Suprapubic skin (tissue), 4 donors: ENCODE measurements at regions not wholly inside any gene's neighbourhood (a gene's known extent, or its start where the extent isn't known, plus 50 kb on each side); places are given as distances from the start of the nearest gene placed in this dataset.

Experiments
- DNase-seq, 2 donors: peaks; one replicate each; pipeline ENCODE4 v3.0.0-alpha.2; 2019; ENCODE audit warnings: low spot score in 2 of 2
- H3K27ac ChIP-seq: fragments of 200-600 bp; sonication (generic); one replicate; pipeline ENCODE4 v1.5.1; 2019
- H3K27me3 ChIP-seq: fragments of 200-600 bp; sonication (generic); one replicate; pipeline ENCODE4 v1.5.1; 2019
- H3K36me3 ChIP-seq: fragments of 200-600 bp; sonication (generic); one replicate; pipeline ENCODE4 v1.5.1; 2019
- H3K4me1 ChIP-seq: fragments of 200-600 bp; sonication (generic); one replicate; pipeline ENCODE4 v1.5.1; 2019
- H3K4me3 ChIP-seq: fragments of 200-600 bp; sonication (generic); one replicate; pipeline ENCODE4 v1.5.1; 2019; ENCODE audit warnings: mild to moderate bottlenecking
- H3K9me3 ChIP-seq: fragments of 200-600 bp; sonication (generic); one replicate; pipeline ENCODE4 v1.5.1; 2019
- CTCF ChIP-seq, 2 donors: fragments of 200-600 bp in 1 of 2; fragments of 450-650 bp in 1 of 2; sonication (generic) in 1 of 2; IDR thresholded peaks; one replicate each; pipeline ENCODE4 v1.5.1; 2016 to 2019; ENCODE audit warnings: antibody characterized with exemption in 2 of 2, mild to moderate bottlenecking in 1 of 2, moderate library complexity in 1 of 2
- EP300 ChIP-seq: sonication (generic); formaldehyde crosslinking; IDR thresholded peaks from one replicate; pipeline ENCODE4 v1.6.1; 2017; ENCODE audit warnings: antibody characterized with exemption
- POLR2A ChIP-seq, 2 donors: fragments of 450-650 bp; IDR thresholded peaks; one replicate each; pipeline ENCODE4 v1.6.1; 2017; ENCODE audit warnings: antibody characterized with exemption in 2 of 2, mild to moderate bottlenecking in 2 of 2, moderate library complexity in 2 of 2
- POLR2AphosphoS5 ChIP-seq, 3 donors: sonication (generic); formaldehyde crosslinking; IDR thresholded peaks; one replicate each; pipeline ENCODE4 v1.6.1; 2017; ENCODE audit warnings: antibody characterized with exemption in 3 of 3
- WGBS: methylation state at CpG from one replicate; pipeline ENCODE4 v1.1.5; 2018; 5-methylcytosine and 5-hydroxymethylcytosine counted together

- H3K9me3 ChIP-seq, result no peaks in the 10 kb centered on the region
- no peaks in the 10 kb centered on the region for H3K27me3 ChIP-seq
- no peak for TF ChIP-seq CTCF (IDR thresholded peaks at IDR 0.05)
- no peak for TF ChIP-seq EP300
- no peak for TF ChIP-seq POLR2A (IDR thresholded peaks at IDR 0.05)
- no peak for TF ChIP-seq POLR2AphosphoS5 (IDR thresholded peaks at IDR 0.05)
- H3K27ac ChIP-seq, result no peak overlapping the region
- WGBS, result 85% methylated on average over 7 of the region's 7 CpGs
- no peak overlapping the region for H3K4me3 ChIP-seq
- no peaks in the 10 kb centered on the region for H3K36me3 ChIP-seq
- DNase-seq, result no peak
- peaks cover 2% of the 10 kb centered on the region for H3K4me1 ChIP-seq
These were observed 667.7 kb downstream of the DIAPH3 start for GRCh38 chr13:59495936-59496512.

- TF ChIP-seq CTCF (IDR thresholded peaks at IDR 0.05) (no peak), EP300 (no peak), POLR2AphosphoS5 (IDR thresholded peaks at IDR 0.05) (no peak), POLR2A (IDR thresholded peaks at IDR 0.05) (no peak)
- Histone ChIP-seq H3K4me3 (no peak overlapping the region), H3K4me1 (peaks cover 2% of the 10 kb centered on the region), H3K27ac (no peak overlapping the region), H3K36me3 (no peaks in the 10 kb centered on the region), H3K27me3 (no peaks in the 10 kb centered on the region), H3K9me3 (no peaks in the 10 kb centered on the region)
- 76% methylated on average over 4 of the region's 4 CpGs for WGBS
- no peak for DNase-seq
These were observed 666.0 kb downstream of the DIAPH3 start for GRCh38 chr13:59497621-59498247.

GRCh38 chr13:59501004-59501403 lies 662.7 kb downstream of the DIAPH3 start:
- no peaks in the 10 kb centered on the region for H3K9me3 ChIP-seq
- no peak for TF ChIP-seq EP300
- TF ChIP-seq POLR2AphosphoS5 (IDR thresholded peaks at IDR 0.05), result no peak
- TF ChIP-seq CTCF (IDR thresholded peaks at IDR 0.05), result no peak
- TF ChIP-seq POLR2A (IDR thresholded peaks at IDR 0.05), result no peak
- no peak overlapping the region for H3K27ac ChIP-seq
- no peak for DNase-seq
- H3K4me3 ChIP-seq, result no peak overlapping the region
- H3K27me3 ChIP-seq, result peaks cover 2% of the 10 kb centered on the region
- H3K4me1 ChIP-seq, result no peaks in the 10 kb centered on the region
- no peaks in the 10 kb centered on the region for H3K36me3 ChIP-seq
- WGBS, result 90% methylated on average over 4 of the region's 4 CpGs

- Histone ChIP-seq H3K27ac (no peak overlapping the region), H3K4me1 (no peaks in the 10 kb centered on the region), H3K27me3 (peaks cover 2% of the 10 kb centered on the region), H3K9me3 (no peaks in the 10 kb centered on the region), H3K4me3 (no peak overlapping the region), H3K36me3 (no peaks in the 10 kb centered on the region)
- WGBS, result 64% methylated on average over 5 of the region's 5 CpGs
- TF ChIP-seq POLR2AphosphoS5 (IDR thresholded peaks at IDR 0.05) (no peak), CTCF (IDR thresholded peaks at IDR 0.05) (no peak), POLR2A (IDR thresholded peaks at IDR 0.05) (no peak), EP300 (no peak)
- no peak for DNase-seq
These were observed 659.3 kb downstream of the DIAPH3 start for GRCh38 chr13:59504407-59504806.

GRCh38 chr13:59510386-59510785 lies 653.3 kb downstream of the DIAPH3 start:
- Histone ChIP-seq H3K9me3 (no peaks in the 10 kb centered on the region), H3K4me3 (no peak overlapping the region), H3K27me3 (no peaks in the 10 kb centered on the region), H3K36me3 (no peaks in the 10 kb centered on the region), H3K27ac (no peak overlapping the region), H3K4me1 (no peaks in the 10 kb centered on the region)
- no peak for TF ChIP-seq POLR2A (IDR thresholded peaks at IDR 0.05)
- TF ChIP-seq CTCF (IDR thresholded peaks at IDR 0.05), result no peak
- TF ChIP-seq EP300, result no peak
- TF ChIP-seq POLR2AphosphoS5 (IDR thresholded peaks at IDR 0.05), result no peak
- DNase-seq, result no peak
- 65% methylated on average over 4 of the region's 4 CpGs for WGBS
